ENCODE measurements at regions not wholly inside any gene's neighbourhood (a gene's known extent, or its start where the extent isn't known, plus 50 kb on each side); places are given as distances from the start of the nearest gene placed in this dataset.
"Not testable (repeated sequence)": the region's sequence is repeated elsewhere in the genome, so short reads cannot be mapped to it uniquely, and the experiment has no call there.

GRCh38 chr6:105875974-105876640, 210.0 kb upstream of the PRDM1 start:
- DNase-seq: no peak

GRCh38 chr6:105874835-105875626, 211.1 kb upstream of the PRDM1 start:
- DNase-seq: no peak

DNA sequence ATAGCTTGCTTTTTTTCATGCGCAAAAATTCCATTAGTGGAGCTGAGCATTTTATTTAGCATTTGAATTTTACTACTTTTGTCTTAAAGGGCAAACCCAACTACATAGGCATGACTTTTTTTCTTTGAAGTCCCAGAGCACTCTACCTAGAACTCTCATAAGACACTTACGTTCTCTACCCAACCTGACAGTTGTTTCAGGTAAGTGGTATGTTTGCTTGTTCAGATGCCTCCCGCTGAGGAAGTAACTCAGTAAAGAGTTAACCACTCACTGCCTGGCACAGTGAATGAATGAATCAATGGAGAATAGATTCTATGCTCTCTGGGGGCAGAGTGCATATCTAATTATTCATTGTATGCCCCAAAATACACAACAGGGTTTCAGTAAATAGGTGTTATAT, 212.3 kb upstream of the PRDM1 start:
- DNase-seq: no peak

DNA sequence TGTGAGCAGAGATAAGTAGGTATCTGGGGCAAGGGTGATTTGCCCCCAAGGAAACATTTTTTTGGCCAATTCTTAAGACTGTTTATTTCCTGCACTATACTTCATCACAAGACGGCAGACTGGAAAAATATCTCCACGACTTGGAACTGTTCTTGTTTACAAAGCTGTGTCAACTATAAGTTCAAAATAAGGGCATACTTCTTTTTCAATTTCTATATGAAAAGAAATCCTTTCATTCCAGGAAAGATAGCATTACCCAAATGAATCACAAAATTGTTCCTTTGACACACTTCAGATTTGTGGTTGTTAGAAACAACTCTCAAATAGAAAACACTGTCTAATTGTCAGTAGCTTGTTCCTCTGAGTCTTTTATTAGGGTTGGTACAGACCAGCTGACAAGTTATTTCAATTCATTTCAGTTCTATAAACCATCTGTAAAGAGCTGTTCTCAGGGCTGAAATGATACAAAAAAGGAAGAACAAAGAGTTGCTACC, 212.9 kb upstream of the PRDM1 start:
- DNase-seq: no peak

GRCh38 chr6:105872249-105872648, 213.9 kb upstream of the PRDM1 start:
- DNase-seq: no peak

DNA sequence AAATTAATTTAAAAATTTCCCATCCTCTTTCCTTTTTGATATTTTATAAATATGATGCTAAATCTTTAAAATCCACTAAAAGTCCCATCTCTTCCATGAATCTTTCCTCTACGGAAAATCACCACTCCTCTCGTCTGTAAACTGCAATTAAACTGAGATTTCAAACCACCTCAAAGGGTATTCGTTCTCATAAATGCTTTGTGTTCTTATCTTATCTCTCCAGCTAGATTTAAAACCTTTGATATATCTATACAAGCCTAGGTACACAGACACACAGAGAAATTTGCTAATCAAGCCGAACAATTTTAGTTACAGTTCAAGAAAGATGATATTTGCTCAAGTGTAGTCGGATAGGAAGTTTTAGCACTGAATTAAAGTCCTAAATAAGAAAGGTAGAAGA, 214.6 kb upstream of the PRDM1 start:
- no peak for DNase-seq

- DNase-seq: no peak
These were observed 216.2 kb upstream of the PRDM1 start for GRCh38 chr6:105869835-105870440.

- DNase-seq: no peak
These were observed 217.2 kb upstream of the PRDM1 start for GRCh38 chr6:105868823-105869460.

DNA sequence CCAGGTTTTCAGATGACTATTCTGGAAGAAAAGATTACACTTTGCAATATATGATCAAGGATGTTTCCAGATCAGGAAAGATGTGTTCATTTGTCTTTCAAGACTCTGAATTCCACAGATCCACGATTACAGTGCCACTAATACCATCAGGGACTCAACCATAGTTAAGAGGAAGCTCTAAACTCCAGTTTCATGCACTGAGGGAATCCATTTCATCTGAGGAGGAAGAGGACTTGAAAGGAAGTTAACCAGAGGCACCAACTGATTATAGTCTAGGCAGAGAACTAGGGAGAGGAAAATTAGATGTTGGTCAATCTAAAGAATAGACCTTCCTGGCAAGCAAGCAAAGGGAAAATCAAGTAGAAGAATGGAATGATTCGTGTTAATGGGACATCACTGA, 218.3 kb upstream of the PRDM1 start:
- DNase-seq: no peak

GRCh38 chr6:105867277-105867676, 218.9 kb upstream of the PRDM1 start:
- DNase-seq: no peak

- no peak for DNase-seq
These were observed 223.1 kb upstream of the PRDM1 start for GRCh38 chr6:105862936-105863607.

DNA sequence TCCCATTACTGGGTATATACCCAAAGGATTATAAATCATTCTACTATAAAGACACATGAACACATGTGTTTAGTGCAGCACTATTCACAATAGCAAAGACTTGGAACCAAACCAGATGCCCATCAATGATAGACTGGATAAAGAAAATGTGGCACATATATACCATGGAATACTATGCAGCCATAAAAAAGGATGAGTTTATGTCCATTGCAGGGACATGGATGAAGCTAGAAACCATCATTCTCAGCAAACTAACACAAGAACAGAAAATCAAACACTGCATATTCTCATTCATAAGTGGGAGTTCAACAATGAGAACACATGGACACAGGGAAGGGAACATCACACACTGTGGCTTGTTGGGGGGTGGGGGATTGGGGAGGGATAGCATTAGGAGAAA, 225.2 kb upstream of the PRDM1 start:
- not testable (repeated sequence) for DNase-seq

GRCh38 chr6:105859457-105859856, 226.7 kb upstream of the PRDM1 start:
- DNase-seq: no peak

- DNase-seq: not testable (repeated sequence)
These were observed 227.5 kb upstream of the PRDM1 start for GRCh38 chr6:105858639-105859038.

GRCh38 chr6:105855433-105855832, 230.7 kb upstream of the PRDM1 start:
- DNase-seq: no peak

DNA sequence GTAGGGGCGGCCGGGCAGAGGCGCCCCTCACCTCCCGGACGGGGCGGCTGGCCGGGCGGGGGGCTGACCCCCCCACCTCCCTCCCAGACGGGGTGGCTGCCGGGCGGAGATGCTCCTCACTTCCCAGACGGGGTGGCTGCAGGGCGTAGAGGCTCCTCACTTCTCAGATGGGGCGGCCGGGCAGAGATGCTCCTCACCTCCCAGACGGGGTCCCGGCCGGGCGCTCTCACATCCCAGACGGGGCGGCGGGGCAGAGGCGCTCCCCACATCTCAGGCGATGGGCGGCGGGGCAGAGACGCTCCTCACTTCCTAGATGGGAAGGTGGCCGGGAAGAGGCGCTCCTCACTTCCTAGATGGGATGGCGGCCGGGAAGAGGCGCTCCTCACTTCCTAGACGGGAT, 232.2 kb upstream of the PRDM1 start:
- not testable (repeated sequence) for DNase-seq

DNA sequence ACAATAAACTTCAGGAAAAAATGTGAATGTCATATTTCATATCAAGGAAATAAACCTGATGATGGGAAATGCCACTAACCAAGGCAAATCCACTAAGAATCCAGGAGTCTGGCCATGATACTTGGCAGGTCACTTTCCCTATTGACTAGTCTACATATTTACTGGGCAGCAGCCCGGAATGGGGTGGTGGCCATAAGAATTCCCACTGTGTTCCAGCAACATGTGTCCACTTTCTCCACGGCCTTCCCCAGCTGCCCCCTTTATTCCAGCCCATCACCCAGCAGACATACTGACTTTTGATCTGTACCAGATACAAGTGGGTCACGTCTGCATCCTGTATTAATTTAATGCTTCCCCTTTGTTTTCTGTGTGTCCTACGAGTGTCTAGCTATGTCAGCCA, 234.5 kb upstream of the PRDM1 start:
- DNase-seq: no peak

DNA sequence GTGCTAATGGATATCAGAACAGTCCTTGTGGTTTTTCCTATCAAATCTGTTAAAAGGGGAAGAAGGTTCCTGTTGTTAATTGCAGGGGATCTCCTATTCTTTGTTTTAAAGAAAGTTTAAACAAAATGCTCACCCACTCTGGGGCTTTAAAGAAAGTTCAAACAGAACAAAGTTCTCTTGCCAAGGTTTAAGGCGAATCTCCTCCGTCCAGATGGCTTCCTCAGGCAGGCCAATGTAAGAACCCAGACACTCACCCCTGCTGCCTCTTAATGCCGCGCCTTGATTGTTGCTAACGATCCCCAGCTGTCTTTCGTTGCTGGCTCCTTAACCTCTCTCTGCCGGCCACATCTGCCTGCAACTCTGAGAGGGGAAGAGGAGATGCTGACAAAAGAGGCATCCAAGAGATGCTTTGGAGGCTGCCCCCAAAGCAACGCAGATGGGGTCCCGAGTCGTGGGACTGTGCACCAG, 235.0 kb upstream of the PRDM1 start:
- no peak for DNase-seq

DNA sequence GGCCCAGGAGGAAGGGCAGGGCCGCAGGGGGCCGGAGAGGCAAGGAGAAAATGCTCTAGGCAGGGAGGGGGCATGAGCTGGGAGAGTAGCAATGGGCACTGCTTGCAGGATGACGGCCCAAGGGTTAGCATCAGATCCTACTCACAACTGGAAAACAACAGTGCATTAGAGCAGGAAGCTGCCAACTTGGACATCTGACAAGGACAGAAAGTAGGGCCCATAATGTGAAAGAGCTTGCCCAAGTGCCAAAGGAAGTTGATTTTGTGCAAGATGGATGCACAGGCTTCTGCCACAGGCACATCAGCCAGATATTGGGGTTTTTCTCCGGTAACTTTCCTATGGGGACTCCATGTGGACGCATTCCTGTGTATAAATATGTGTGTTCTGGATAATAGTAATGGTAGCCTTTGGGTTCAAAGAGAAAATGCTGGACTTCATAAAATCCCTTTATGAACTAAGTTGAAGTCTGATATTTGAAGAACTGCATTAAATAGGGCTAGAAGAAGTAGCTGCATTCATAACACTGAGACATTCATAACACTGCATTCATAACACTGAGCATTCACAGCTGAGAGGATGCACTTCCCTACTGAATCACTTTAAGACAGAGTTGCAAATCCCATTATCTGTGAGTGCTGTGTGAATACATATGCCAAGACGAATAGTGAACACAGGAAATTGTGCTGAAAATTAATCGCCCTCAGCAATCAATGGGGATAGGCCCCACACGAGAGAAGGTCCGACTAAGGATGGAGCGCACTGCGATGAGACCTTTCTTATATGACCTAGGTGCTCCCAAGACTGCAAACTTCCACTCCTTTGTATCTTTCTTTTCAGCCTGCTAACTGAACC, 235.6 kb upstream of the PRDM1 start:
- no peak for DNase-seq

DNA sequence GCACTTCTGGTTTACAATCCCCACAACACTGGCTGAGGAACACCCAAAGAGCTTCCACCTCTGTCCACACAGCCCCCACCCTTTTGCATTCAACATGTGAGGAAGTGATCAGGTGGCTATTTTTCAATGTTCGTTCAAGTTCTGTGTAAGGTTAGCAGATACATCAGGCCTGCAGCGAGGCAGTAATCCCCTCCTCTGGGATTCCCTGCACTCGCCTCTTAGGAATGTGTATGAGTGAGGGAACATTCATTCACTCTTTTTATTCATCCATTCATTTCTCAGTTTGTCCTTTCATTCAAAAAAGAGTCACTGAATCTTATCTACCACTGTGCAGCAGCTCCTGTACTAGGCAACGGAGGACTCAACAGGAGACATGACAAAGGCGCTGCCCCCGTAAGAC, 236.4 kb upstream of the PRDM1 start:
- no peak for DNase-seq

GRCh38 chr6:105847433-105847832, 238.7 kb upstream of the PRDM1 start:
- no peak for DNase-seq
